Calu3 (cell line): ENCODE measurements at regions not wholly inside any gene's neighbourhood (a gene's known extent, or its start where the extent isn't known, plus 50 kb on each side); places are given as distances from the start of the nearest gene placed in this dataset.

Experiments used
- BruUV-seq: library from RNA; stranded (reverse); fragments of 400-500 nt; replicated peaks from 2 replicates; lab custom pipeline; 2021; lab: Mats Ljungman, UMichigan
- CTCF ChIA-PET: fragments of 300-600 bp; sonication (Branson Sonifier 250); formaldehyde crosslinking; loops from one replicate; lab custom pipeline; 2022; ENCODE audit warnings: antibody characterized with exemption; lab: Charles Lee
- DNase-seq: peaks from one replicate; pipeline ENCODE4 v3.0.0; 2022
- H3K27ac Mint-ChIP-seq: one replicate; pipeline ENCODE4 v1.8.0; 2022; ENCODE audit warnings: mixed read lengths; ENCODE audit not compliant: unreplicated experiment
- H3K27me3 Mint-ChIP-seq: one replicate; pipeline ENCODE4 v1.8.0; 2022; ENCODE audit warnings: mixed read lengths; ENCODE audit not compliant: unreplicated experiment
- H3K36me3 Mint-ChIP-seq: one replicate; pipeline ENCODE4 v1.8.0; 2022; ENCODE audit warnings: mild to moderate bottlenecking, moderate library complexity, mixed read lengths; ENCODE audit not compliant: insufficient read depth, unreplicated experiment
- H3K4me1 Mint-ChIP-seq: one replicate; pipeline ENCODE4 v1.8.0; 2022; ENCODE audit warnings: mild to moderate bottlenecking, low read depth, mixed read lengths; ENCODE audit not compliant: unreplicated experiment
- H3K4me3 Mint-ChIP-seq: one replicate; pipeline ENCODE4 v1.8.0; 2022; ENCODE audit warnings: mild to moderate bottlenecking, low read depth, moderate library complexity, mixed read lengths; ENCODE audit not compliant: unreplicated experiment
- H3K9me3 Mint-ChIP-seq: one replicate; pipeline ENCODE4 v1.8.0; 2022; ENCODE audit warnings: low read depth, mixed read lengths; ENCODE audit not compliant: unreplicated experiment
- CTCF ChIP-seq: fragments of 200-600 bp; IDR thresholded peaks from one replicate; pipeline ENCODE4 v1.8.0; 2022; ENCODE audit warnings: antibody characterized with exemption; ENCODE audit not compliant: unreplicated experiment
- intact Hi-C: fragments of 100-400 bp; cut with micrococcal nuclease; formaldehyde crosslinking; loops from one replicate; pipeline ENCODE4 v1.10.0; 2022; ENCODE audit not compliant: unreplicated experiment

DNA sequence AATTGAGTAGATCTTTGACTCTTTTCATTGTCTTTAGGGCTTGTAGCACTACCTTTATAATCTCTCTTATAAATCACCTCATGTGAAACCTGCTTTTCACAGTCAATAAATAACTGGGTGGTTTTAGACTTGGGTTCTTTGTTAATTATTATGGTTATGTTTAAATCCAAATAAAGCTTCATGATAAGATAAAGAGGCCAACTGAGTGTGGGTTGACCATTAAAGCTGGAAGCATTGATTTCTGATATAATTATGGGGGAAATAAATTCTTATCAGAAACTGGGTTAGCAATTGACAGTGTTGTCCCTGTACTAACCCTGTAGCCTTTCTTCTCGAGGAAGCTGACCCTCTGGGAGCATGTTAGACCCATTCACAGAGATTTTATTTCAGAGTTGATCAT lies 384.7 kb upstream of the LCORL start:
- no peak for DNase-seq
- H3K9me3 Mint-ChIP-seq, result peaks cover 4% of the 10 kb centered on the region
- H3K4me3 Mint-ChIP-seq, result no peak overlapping the region
- CTCF ChIA-PET, result no interaction called here
- no peaks in the 10 kb centered on the region for H3K27me3 Mint-ChIP-seq
- intact Hi-C loops, result no loop called here
- no TSS peak for BruUV-seq
- TF ChIP-seq CTCF, result no peak
- no peaks in the 10 kb centered on the region for H3K4me1 Mint-ChIP-seq
- H3K36me3 Mint-ChIP-seq, result no peaks in the 10 kb centered on the region
- no peak overlapping the region for H3K27ac Mint-ChIP-seq

- Mint-ChIP-seq H3K4me1 (no peaks in the 10 kb centered on the region), H3K27me3 (no peaks in the 10 kb centered on the region), H3K36me3 (no peaks in the 10 kb centered on the region), H3K27ac (no peak overlapping the region), H3K4me3 (no peak overlapping the region), H3K9me3 (peaks cover 4% of the 10 kb centered on the region)
- CTCF ChIA-PET, result no interaction called here
- no TSS peak for BruUV-seq
- intact Hi-C loops, result no loop called here
- TF ChIP-seq CTCF, result no peak
- no peak for DNase-seq
These were observed 383.5 kb upstream of the LCORL start for GRCh38 chr4:18405054-18405453.

DNA sequence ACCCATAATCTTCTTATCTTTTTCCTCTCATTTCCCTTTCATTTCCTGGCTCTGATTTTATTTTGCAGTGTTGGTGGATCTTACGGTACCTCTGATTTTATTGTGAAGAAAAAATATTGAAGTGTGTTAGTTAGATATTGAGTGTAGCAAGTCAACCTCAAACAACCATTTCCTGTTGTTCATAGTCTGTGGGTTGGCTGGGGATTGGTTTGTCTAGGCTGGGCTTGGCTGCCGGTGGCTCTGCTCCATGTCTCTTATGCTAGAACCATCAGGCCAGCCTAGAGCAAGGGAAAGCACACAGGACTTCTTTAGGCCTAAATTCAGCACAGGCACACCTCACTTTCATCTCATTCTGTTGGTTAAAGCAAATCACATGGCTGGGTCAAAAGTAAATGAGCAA lies 383.1 kb upstream of the LCORL start:
- Mint-ChIP-seq H3K4me3 (no peak overlapping the region), H3K27me3 (no peaks in the 10 kb centered on the region), H3K9me3 (peaks cover 4% of the 10 kb centered on the region), H3K27ac (no peak overlapping the region), H3K36me3 (no peaks in the 10 kb centered on the region), H3K4me1 (no peaks in the 10 kb centered on the region)
- BruUV-seq, result no TSS peak
- no peak for DNase-seq
- intact Hi-C loops, result no loop called here
- CTCF ChIA-PET, result no interaction called here
- TF ChIP-seq CTCF, result no peak

DNA sequence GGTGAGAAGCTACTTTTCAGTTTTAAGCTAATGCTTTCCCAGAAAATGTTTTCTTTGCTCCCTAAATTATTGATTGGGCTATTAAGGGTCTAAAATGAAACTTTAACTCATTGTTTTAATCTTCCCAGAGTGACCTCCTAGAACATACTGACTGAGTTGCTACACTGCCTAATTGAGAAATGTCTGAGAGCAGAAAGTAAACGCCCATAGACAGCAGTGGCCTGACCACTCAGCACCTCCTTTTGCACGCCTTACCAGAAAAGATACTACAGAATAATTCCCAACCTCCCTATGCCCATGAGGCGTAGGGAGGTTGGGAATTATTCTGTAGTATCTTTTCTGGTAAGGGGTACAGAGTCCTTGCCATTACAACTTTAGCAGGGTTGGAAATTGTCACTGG lies 381.8 kb upstream of the LCORL start:
- TF ChIP-seq CTCF, result no peak
- Mint-ChIP-seq H3K4me1 (no peaks in the 10 kb centered on the region), H3K27ac (no peak overlapping the region), H3K4me3 (no peak overlapping the region), H3K36me3 (no peaks in the 10 kb centered on the region), H3K27me3 (no peaks in the 10 kb centered on the region), H3K9me3 (peaks cover 4% of the 10 kb centered on the region)
- BruUV-seq, result no TSS peak
- CTCF ChIA-PET, result no interaction called here
- DNase-seq, result no peak
- intact Hi-C loops, result no loop called here

GRCh38 chr4:18401868-18402267 lies 380.3 kb upstream of the LCORL start:
- Mint-ChIP-seq H3K27me3 (no peaks in the 10 kb centered on the region), H3K4me1 (no peaks in the 10 kb centered on the region), H3K4me3 (no peak overlapping the region), H3K36me3 (no peaks in the 10 kb centered on the region), H3K9me3 (peaks cover 2% of the 10 kb centered on the region), H3K27ac (no peak overlapping the region)
- intact Hi-C loops, result no loop called here
- CTCF ChIA-PET, result no interaction called here
- BruUV-seq, result no TSS peak
- TF ChIP-seq CTCF, result no peak
- no peak for DNase-seq
